ENCODE measurements at regions not wholly inside any gene's neighbourhood (a gene's known extent, or its start where the extent isn't known, plus 50 kb on each side); places are given as distances from the start of the nearest gene placed in this dataset.
A peak's percentile ranks its signal among the peaks of the same experiment; 100 is the strongest.

DNA sequence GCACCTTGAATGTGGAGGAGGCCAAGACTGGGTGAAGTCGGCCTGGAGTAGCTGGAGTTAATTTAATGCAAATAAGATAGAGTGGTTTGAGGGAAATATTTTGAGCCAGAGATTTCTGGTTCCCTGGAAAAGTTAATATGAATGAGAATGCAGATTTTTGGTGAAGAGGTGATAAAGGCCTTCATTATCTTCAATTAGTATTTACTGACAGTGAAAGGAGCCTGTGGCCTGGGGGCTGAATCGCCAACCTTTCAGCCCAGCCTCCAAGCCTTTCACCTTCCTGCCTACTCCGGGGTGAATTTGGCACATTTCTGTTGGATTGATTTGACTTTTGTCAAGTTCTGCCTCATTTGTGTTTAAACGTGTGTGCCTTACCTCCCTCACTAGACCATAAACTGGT is 147.8 kb downstream of the SOX2 start:
- no peak for DNase-seq (ENCODE audit: low spot score)

DNA sequence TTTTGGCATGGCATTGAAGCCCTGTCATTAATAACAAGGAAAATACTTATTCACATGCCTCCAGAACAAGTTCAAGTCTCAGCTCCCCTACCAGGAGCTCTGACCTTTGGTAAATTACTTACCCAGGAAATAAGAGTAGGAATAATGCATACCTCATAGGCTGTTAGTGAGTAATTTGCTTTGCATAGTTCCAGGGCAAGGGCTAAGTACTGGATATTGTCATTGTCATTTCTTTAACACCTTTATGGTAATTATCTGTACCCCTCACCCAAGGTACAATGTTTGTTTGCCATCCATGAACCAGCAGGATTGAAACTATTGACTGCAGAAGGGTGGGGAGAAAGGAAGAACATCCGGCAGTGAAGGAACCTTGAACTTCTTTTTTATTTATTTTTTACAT is 148.5 kb downstream of the SOX2 start:
- DNase-seq (ENCODE audit: low spot score), result no peak

- DNase-seq (ENCODE audit: low spot score), result no peak
Measured at GRCh38 chr3:181862502-181862901, 150.8 kb downstream of the SOX2 start.

GRCh38 chr3:181868576-181869082 is 156.9 kb downstream of the SOX2 start:
- DNase-seq (ENCODE audit: low spot score), result no peak

DNA sequence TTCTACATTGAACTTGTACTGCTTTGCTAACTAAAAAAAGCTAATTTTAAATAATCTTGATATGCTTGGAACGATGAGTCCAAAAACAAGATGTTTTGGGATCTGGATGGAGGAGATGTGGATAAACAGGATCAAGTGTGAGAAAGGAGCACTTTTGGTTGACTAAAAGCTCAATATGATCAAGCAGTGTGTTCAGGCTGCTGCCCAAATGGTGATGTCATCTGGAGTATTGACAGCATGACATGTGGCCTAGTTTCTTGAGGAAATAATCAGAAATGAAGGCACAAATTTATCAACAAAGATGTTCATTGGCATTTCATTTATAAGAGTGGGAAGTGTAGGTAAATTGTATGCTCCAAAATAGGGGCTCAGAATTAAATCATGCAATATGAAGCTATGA is 161.2 kb downstream of the SOX2 start:
- DNase-seq (ENCODE audit: low spot score), result peak; percentile 52

- DNase-seq (ENCODE audit: low spot score), result no peak
Measured at GRCh38 chr3:181879926-181880325, 168.2 kb downstream of the SOX2 start.

DNA sequence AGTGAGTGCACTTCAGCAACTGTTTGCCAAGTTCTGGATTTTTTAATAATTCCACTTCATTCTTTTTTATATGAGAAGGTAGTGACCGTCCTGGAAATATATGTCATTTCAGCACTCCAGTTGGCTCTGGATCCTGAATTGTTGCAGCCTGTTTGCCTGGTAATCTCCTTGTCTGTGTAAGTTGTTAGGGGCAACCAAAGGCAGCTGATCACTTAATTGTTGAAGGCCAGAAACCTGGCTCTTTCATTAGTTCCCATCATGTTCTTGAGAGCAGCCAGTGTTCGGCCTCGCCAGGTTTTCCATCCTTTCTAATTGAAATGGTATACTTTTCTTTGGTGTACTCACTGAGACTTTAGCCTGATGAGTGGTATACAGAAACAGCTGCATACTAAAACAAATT is 168.6 kb downstream of the SOX2 start:
- DNase-seq (ENCODE audit: low spot score), result peak; percentile 28

- DNase-seq (ENCODE audit: low spot score), result peak; percentile 15
Measured at GRCh38 chr3:181881749-181882148, 170.0 kb downstream of the SOX2 start.

- no peak for DNase-seq (ENCODE audit: low spot score)
Measured at GRCh38 chr3:181885868-181886630, 174.3 kb downstream of the SOX2 start.

DNA sequence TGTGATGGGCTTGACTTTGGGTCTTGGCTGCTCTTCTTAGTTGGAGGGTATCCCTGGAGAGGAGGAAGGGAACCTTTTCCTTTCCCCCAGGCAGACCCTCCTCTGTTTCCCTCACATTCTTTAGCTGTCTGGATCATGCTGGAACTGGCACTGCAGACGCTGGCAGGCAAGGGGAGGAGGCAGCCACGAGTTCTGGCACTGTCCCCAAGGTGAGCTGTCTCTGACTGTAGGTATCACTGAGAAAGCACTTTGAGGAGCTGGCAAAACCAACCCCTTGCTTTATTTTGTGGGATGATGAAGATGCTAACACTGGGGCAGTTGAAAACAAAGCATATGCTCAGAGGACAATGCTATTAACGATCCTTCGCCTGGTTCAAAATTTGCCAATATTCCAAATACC is 175.0 kb downstream of the SOX2 start:
- DNase-seq (ENCODE audit: low spot score), result no peak

DNA sequence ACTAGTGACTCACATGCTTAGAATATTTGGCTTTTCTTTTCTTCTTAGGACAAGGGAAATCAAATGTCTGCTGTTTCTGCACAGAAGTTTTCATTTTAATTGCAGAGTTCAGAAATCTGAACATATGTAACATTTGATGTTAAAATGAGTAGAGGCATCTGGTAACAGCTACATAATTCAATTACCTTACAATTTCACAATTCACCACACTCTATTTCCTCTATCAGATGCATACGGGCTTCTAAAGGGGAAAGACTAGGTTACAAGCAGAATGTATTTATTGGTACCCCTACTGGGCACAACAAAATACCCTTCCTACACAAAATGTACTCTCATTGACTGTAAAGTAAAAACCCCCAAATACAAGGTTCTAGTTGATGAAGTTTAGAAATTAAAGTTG is 176.0 kb downstream of the SOX2 start:
- no peak for DNase-seq (ENCODE audit: low spot score)

DNA sequence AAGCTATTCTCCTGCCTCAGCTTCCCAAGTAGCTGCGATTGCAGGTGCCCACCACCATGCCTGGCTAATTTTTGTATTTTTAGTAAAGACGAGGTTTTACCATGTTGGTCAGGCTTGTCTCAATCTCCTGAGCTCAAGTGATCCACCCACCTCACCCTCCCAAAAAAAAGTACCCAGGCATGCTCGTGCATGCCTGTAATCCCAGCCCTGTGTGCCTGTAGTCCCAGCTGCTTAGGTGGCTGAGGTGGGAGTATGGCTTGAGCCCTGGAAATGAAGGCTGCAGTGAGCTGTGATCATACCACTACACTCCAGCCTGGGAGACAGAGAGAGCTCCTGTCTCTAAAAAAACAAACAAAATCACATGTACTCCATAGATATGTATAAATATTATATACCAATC is 176.5 kb downstream of the SOX2 start:
- DNase-seq (ENCODE audit: low spot score), result no peak

- no peak for DNase-seq (ENCODE audit: low spot score)
Measured at GRCh38 chr3:181892848-181893247, 181.1 kb downstream of the SOX2 start.

- no peak for DNase-seq (ENCODE audit: low spot score)
Measured at GRCh38 chr3:181896605-181897004, 184.9 kb downstream of the SOX2 start.

- DNase-seq (ENCODE audit: low spot score), result no peak
Measured at GRCh38 chr3:181899702-181900101, 188.0 kb downstream of the SOX2 start.

GRCh38 chr3:181901626-181902025 is 189.9 kb downstream of the SOX2 start:
- no peak for DNase-seq (ENCODE audit: low spot score)

- DNase-seq (ENCODE audit: low spot score), result no peak
Measured at GRCh38 chr3:181906338-181906737, 194.6 kb downstream of the SOX2 start.

GRCh38 chr3:181909241-181909640 is 197.5 kb downstream of the SOX2 start:
- no peak for DNase-seq (ENCODE audit: low spot score)

DNA sequence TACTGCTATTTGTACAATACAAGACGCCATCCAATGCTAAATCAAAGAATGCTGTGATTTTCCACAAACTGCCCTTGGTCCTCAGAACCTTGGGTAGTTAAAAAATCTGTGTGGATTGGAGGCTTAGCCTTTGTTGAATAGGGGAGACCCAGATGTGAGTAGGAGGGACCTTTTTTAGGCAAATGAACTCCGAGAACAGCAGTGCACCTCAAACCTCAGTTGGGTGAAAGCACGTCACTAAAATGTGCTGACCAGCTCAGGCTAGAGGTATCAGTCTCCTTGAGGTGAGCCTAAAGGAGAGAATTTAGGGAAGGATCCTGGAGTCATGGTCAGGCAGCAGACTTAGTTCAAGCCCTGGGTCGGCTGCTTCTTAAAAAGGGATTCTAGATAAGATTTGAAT is 200.7 kb downstream of the SOX2 start:
- DNase-seq (ENCODE audit: low spot score), result no peak

- no peak for DNase-seq (ENCODE audit: low spot score)
Measured at GRCh38 chr3:181913254-181913653, 201.5 kb downstream of the SOX2 start.

GRCh38 chr3:181915551-181915950 is 203.8 kb downstream of the SOX2 start:
- DNase-seq (ENCODE audit: low spot score), result no peak

DNA sequence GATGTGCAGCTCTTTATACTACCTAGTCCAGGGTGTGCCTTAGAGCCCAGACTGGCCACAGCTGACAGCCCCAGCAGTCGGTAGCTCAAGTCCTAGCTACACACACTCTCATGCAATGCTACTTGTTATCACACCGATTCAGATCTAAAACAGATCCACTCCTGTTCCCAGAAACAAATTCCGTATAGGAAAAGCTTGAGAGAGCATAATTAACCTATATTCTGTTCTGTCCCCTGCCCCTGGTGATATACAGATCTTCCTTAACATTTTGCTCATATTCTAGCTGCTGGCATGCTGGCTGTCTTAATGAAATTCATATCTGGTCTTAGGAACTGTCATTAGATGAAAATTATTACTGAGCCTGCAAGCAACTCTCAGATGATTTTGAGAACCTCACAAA is 204.3 kb downstream of the SOX2 start:
- no peak for DNase-seq (ENCODE audit: low spot score)

DNA sequence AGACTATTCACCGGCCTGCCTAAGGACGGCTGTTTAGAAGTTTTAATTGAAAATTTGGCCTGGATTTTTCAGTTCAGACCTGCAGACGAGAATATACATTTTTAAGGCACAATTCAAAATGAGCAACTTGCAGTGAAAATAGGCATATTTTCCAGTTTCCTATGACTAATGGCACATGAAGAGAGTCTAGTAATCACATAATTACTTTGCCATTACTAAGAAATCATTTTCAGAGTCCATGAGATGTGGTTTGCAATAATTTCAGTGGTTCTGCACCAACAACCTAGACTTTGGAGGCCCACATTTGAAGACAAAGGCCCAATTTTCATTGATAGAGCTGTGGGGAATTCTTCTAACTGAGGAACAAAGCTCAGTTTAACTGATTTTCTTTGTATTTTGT is 205.3 kb downstream of the SOX2 start:
- DNase-seq (ENCODE audit: low spot score), result no peak

DNA sequence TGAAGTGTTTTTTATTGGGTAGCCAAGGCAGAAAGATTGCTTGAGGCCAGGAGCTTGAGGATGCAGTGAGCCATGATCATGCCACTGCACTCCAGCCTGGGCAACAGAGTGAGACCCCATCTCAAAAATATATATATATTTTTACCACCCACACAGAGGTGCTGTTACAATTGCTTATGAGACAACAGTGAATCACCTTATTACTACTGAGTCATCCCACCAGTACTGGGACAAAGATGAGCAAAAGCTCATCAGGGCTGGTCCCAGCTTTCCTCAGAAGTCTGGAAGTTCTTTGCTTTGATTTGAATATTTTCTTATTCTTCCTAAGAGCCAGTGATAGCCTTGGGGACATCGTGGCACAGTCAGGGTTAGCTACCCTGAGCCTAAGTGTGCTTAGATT is 207.7 kb downstream of the SOX2 start:
- no peak for DNase-seq (ENCODE audit: low spot score)

Data from Ammon's horn (tissue), 1 donor.